ENCODE measurements at regions not wholly inside any gene's neighbourhood (a gene's known extent, or its start where the extent isn't known, plus 50 kb on each side); places are given as distances from the start of the nearest gene placed in this dataset.

- no peak for DNase-seq (ENCODE audit: low read depth)
- no peak for TF ChIP-seq CTCF (IDR thresholded peaks at IDR 0.05; ENCODE audit: low read depth, low read length, missing control alignments)
- H3K4me3 ChIP-seq (ENCODE audit: low read depth, low read length): no peak overlapping the region
- in situ Hi-C loops (cut with HindIII; ENCODE audit: low sequenced_read_pairs): no loop called here
These were observed 86.2 kb upstream of the PRL start for GRCh38 chr6:22383016-22383415.

- no peak for TF ChIP-seq CTCF (IDR thresholded peaks at IDR 0.05; ENCODE audit: low read depth, low read length, missing control alignments)
- in situ Hi-C loops (cut with HindIII; ENCODE audit: low sequenced_read_pairs): no loop called here
- H3K4me3 ChIP-seq (ENCODE audit: low read depth, low read length): no peak overlapping the region
- peak; percentile 57 for DNase-seq (ENCODE audit: low read depth)
These were observed 95.9 kb upstream of the PRL start for GRCh38 chr6:22392711-22393110.

- no peak for DNase-seq (ENCODE audit: low read depth)
- no peak for TF ChIP-seq CTCF (IDR thresholded peaks at IDR 0.05; ENCODE audit: low read depth, low read length, missing control alignments)
- in situ Hi-C loops (cut with HindIII; ENCODE audit: low sequenced_read_pairs): no loop called here
- H3K4me3 ChIP-seq (ENCODE audit: low read depth, low read length): no peak overlapping the region
These were observed 97.9 kb upstream of the PRL start for GRCh38 chr6:22394691-22395090.

- in situ Hi-C loops (cut with HindIII; ENCODE audit: low sequenced_read_pairs): no loop called here
- no peak for DNase-seq (ENCODE audit: low read depth)
- no peak for TF ChIP-seq CTCF (IDR thresholded peaks at IDR 0.05; ENCODE audit: low read depth, low read length, missing control alignments)
- H3K4me3 ChIP-seq (ENCODE audit: low read depth, low read length): no peak overlapping the region
These were observed 102.9 kb upstream of the PRL start for GRCh38 chr6:22399693-22400092.

GRCh38 chr6:22401206-22401605, 104.4 kb upstream of the PRL start:
- DNase-seq (ENCODE audit: low read depth): no peak
- no peak for TF ChIP-seq CTCF (IDR thresholded peaks at IDR 0.05; ENCODE audit: low read depth, low read length, missing control alignments)
- in situ Hi-C loops (cut with HindIII; ENCODE audit: low sequenced_read_pairs): no loop called here
- H3K4me3 ChIP-seq (ENCODE audit: low read depth, low read length): no peak overlapping the region

GRCh38 chr6:22401932-22402331, 105.1 kb upstream of the PRL start:
- TF ChIP-seq CTCF (IDR thresholded peaks at IDR 0.05; ENCODE audit: low read depth, low read length, missing control alignments): no peak
- in situ Hi-C loops (cut with HindIII; ENCODE audit: low sequenced_read_pairs): no loop called here

GRCh38 chr6:22409486-22409885, 112.7 kb upstream of the PRL start:
- in situ Hi-C loops (cut with HindIII; ENCODE audit: low sequenced_read_pairs): no loop called here
- no peak for TF ChIP-seq CTCF (IDR thresholded peaks at IDR 0.05; ENCODE audit: low read depth, low read length, missing control alignments)
- no peak for DNase-seq (ENCODE audit: low read depth)
- no peak overlapping the region for H3K4me3 ChIP-seq (ENCODE audit: low read depth, low read length)

More at GRCh38 chr6:22401932-22402331, 105.1 kb upstream of the PRL start:
- no peak overlapping the region for H3K4me3 ChIP-seq (ENCODE audit: low read depth, low read length)
- DNase-seq (ENCODE audit: low read depth): no peak

Measured in astrocyte of the cerebellum (primary cell).